ENCODE measurements at regions not wholly inside any gene's neighbourhood (a gene's known extent, or its start where the extent isn't known, plus 50 kb on each side); places are given as distances from the start of the nearest gene placed in this dataset.

DNA sequence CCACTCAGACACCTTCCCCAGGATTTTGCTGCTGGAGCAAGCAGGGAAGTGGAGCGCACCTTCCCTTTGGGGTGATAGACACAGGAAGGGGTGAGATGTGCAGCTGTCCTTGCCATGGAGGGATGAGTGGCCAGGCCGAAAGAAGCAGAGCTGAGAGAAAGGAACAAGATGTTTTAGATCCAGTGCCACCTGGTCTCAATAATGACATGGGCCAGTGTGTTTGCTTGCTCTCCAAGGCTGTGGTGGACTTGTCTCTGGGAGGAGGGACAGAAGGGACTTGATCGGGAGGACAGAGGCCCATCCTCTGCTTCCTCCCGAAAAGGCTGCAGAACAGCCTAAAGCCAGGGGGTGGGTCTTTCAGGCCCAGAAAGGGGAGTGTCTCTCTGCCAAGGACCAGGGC lies 61.7 kb upstream of the CCDC167 start:
- H3K4me3 ChIP-seq (ENCODE audit: low read length in 2 of 2): no peak overlapping the region
- peaks cover 14% of the 10 kb centered on the region for H3K4me1 ChIP-seq (ENCODE audit: insufficient read depth, low read length)
- Mint-ChIP-seq H3K4me3 (no peak overlapping the region), H3K4me1 (peaks cover 15 to 31% (median 25%) of the 10 kb centered on the region in 4 donors), H3K27ac (peak overlapping the region in 3 of 7 donors; percentile 30 to 81 (median 54)), H3K36me3 (peaks cover 0 to 3% of the 10 kb centered on the region in 2 donors), H3K27me3 (no peaks in the 10 kb centered on the region), H3K9me3 (no peaks in the 10 kb centered on the region)
- no peaks in the 10 kb centered on the region for H3K27me3 ChIP-seq (ENCODE audit: insufficient read depth, low read length)
- ChIA-PET CTCF (ENCODE audit: partially characterized antibody) (interaction anchor here (2.3 kb wide), 1 partner anchor 236 kb away, joined by 6 read pairs; no protein-coding TSS in a partner anchor), POLR2A (ENCODE audit: partially characterized antibody) (no interaction called here)
- intact Hi-C loops (cut with micrococcal nuclease): no loop called here
- no peaks in the 10 kb centered on the region for H3K36me3 ChIP-seq (ENCODE audit: insufficient read depth, low read length)
- no peaks in the 10 kb centered on the region for H3K9me3 ChIP-seq (ENCODE audit: control insufficient read depth in 1 of 2, low read length in 2 of 2)
- DNase-seq: no peak
- H3K27ac ChIP-seq (ENCODE audit: low read depth, low read length): no peak overlapping the region

DNA sequence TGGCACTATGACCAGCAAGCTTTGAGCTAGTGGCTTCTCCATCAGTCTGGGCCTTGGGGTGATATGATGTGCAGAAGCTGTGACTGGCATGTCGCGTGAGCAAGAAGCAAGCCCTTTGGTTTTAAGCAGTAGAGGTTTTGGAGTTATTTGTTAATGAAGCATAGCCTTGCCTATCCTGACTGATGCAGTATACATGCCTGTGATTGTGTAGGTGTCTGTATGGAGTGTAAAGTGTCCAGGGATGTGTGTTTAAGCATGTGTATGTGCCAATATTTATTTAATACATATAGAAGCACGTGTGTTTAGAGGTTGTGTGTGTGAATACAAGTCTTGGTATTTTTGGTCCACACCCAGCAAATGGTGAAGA lies 61.0 kb upstream of the CCDC167 start:
- Histone ChIP-seq H3K36me3 (ENCODE audit: insufficient read depth, low read length) (no peaks in the 10 kb centered on the region), H3K4me1 (ENCODE audit: insufficient read depth, low read length) (peaks cover 14% of the 10 kb centered on the region), H3K9me3 (ENCODE audit: control insufficient read depth in 1 of 2, low read length in 2 of 2) (no peaks in the 10 kb centered on the region), H3K4me3 (ENCODE audit: low read length in 2 of 2) (no peak overlapping the region), H3K27ac (ENCODE audit: low read depth, low read length) (no peak overlapping the region), H3K27me3 (ENCODE audit: insufficient read depth, low read length) (no peaks in the 10 kb centered on the region)
- DNase-seq: no peak
- peak overlapping the region in 2 of 7 donors; percentile 1 for H3K27ac Mint-ChIP-seq
- intact Hi-C loops (cut with micrococcal nuclease): no loop called here
- H3K36me3 Mint-ChIP-seq: peaks cover 0 to 3% of the 10 kb centered on the region in 2 donors
- no peak overlapping the region for H3K4me3 Mint-ChIP-seq
- ChIA-PET CTCF (ENCODE audit: partially characterized antibody) (interaction anchor here (1.3 to 1.8 kb wide), 2 partner anchors 26 to 43 kb away, joined by 4 to 6 read pairs; no protein-coding TSS in a partner anchor), POLR2A (ENCODE audit: partially characterized antibody) (interaction anchor here (1.4 kb wide), 1 partner anchor 13 kb away, joined by 4 read pairs; no protein-coding TSS in a partner anchor)
- no peaks in the 10 kb centered on the region for H3K9me3 Mint-ChIP-seq
- peaks cover 15 to 31% (median 23%) of the 10 kb centered on the region in 4 donors for H3K4me1 Mint-ChIP-seq
- H3K27me3 Mint-ChIP-seq: no peaks in the 10 kb centered on the region

DNA sequence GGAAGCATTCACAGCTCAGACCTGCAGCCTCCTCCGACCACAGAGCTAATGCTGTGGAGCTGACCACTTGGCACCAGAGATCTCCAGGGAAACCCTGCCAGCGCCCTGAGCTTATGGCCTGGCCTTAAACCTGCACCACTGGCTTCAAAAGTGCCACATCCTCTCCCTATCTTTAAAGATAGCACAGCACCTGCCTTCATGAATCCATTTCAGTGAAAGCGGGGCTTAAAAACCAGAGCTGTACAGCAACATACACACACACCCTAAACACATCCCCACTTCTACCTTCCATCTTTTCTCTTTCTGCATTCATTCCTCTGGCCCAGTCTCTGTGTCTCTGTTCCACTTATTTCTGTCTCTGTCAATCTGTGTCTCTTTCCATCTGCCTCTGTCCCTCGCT lies 59.8 kb upstream of the CCDC167 start:
- Mint-ChIP-seq H3K4me1 (peaks cover 15 to 36% (median 24%) of the 10 kb centered on the region in 4 donors), H3K9me3 (no peaks in the 10 kb centered on the region), H3K27me3 (no peaks in the 10 kb centered on the region), H3K36me3 (peaks cover 0 to 3% of the 10 kb centered on the region in 2 donors), H3K27ac (peak overlapping the region in 6 of 7 donors; percentile 1 to 84 (median 40)), H3K4me3 (peak overlapping the region in 4 of 8 donors; percentile 5 to 32 (median 22))
- peak in 1 of 5 donors; percentile 10 for DNase-seq
- Histone ChIP-seq H3K36me3 (ENCODE audit: insufficient read depth, low read length) (no peaks in the 10 kb centered on the region), H3K27me3 (ENCODE audit: insufficient read depth, low read length) (no peaks in the 10 kb centered on the region), H3K4me3 (ENCODE audit: low read length in 2 of 2) (no peak overlapping the region), H3K4me1 (ENCODE audit: insufficient read depth, low read length) (peaks cover 14% of the 10 kb centered on the region), H3K27ac (ENCODE audit: low read depth, low read length) (no peak overlapping the region), H3K9me3 (ENCODE audit: control insufficient read depth in 1 of 2, low read length in 2 of 2) (no peaks in the 10 kb centered on the region)
- ChIA-PET POLR2A (ENCODE audit: partially characterized antibody) (interaction anchor here (1.0 to 2.7 kb wide), 4 partner anchors 12 to 133 kb away, joined by 3 to 18 read pairs (median 4); no protein-coding TSS in a partner anchor), CTCF (ENCODE audit: partially characterized antibody) (interaction anchor here (1.0 to 4.3 kb wide), 8 partner anchors 24 to 234 kb away, joined by 3 to 15 read pairs (median 4); no protein-coding TSS in a partner anchor)
- intact Hi-C loops (cut with micrococcal nuclease): no loop called here

DNA sequence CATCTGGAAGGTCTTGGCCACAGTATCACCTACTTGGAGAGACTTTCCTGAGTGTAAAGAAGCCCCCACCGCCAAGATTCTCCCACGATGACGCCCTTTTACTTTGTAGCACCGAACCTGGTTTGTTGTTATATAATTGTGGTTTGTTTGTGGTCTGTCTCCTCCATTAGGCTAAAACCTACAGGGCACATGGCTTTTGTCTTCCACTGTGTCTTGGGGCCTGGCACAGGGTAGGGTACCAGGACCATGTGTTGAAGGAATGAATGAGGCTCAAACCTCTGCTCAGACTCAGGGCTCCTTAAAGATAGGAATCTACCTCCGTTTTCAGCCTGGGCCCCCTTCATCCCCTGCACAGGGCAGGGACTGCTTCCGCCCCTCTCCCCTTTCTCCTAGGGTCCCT lies 59.4 kb upstream of the CCDC167 start:
- Histone ChIP-seq H3K36me3 (ENCODE audit: insufficient read depth, low read length) (no peaks in the 10 kb centered on the region), H3K9me3 (ENCODE audit: control insufficient read depth in 1 of 2, low read length in 2 of 2) (no peaks in the 10 kb centered on the region), H3K27ac (ENCODE audit: low read depth, low read length) (no peak overlapping the region), H3K4me3 (ENCODE audit: low read length in 2 of 2) (no peak overlapping the region), H3K4me1 (ENCODE audit: insufficient read depth, low read length) (peaks cover 14% of the 10 kb centered on the region), H3K27me3 (ENCODE audit: insufficient read depth, low read length) (no peaks in the 10 kb centered on the region)
- H3K4me1 Mint-ChIP-seq: peaks cover 16 to 40% (median 27%) of the 10 kb centered on the region in 4 donors
- peak overlapping the region in 5 of 7 donors; percentile 8 to 80 (median 45) for H3K27ac Mint-ChIP-seq
- POLR2A ChIA-PET (ENCODE audit: partially characterized antibody): interaction anchor here (1.0 to 2.7 kb wide), 4 partner anchors 12 to 134 kb away, joined by 3 to 18 read pairs (median 4); no protein-coding TSS in a partner anchor
- H3K36me3 Mint-ChIP-seq: peaks cover 0 to 3% of the 10 kb centered on the region in 2 donors
- H3K27me3 Mint-ChIP-seq: no peaks in the 10 kb centered on the region
- DNase-seq: peak in 1 of 5 donors; percentile 18
- H3K4me3 Mint-ChIP-seq: peak overlapping the region in 3 of 8 donors; percentile 15 to 32 (median 30)
- CTCF ChIA-PET (ENCODE audit: partially characterized antibody): interaction anchor here (1.3 to 4.3 kb wide), 4 partner anchors 57 to 77 kb away, joined by 4 to 15 read pairs (median 4); no protein-coding TSS in a partner anchor
- intact Hi-C loops (cut with micrococcal nuclease): no loop called here
- no peaks in the 10 kb centered on the region for H3K9me3 Mint-ChIP-seq

DNA sequence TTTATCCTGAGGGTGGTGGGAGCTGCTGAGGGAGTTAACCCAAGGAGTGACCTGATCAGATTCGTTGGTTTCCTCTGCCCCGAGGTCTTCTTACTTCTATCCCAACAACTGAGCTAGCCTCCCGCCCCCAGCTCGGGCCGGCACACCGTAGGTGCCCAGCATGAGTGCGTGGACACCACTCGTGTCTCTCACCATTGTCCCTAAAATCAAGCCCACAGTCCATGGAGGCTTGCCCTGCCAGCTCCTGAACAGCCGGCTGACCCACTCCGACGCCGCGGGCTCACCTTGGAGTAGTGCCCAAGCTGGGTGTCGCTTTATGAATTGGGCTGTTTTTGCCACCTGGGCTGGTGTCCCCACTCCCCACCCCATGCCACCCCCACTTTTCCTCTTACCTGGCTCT lies 59.0 kb upstream of the CCDC167 start:
- Mint-ChIP-seq H3K36me3 (peaks cover 0 to 3% of the 10 kb centered on the region in 2 donors), H3K9me3 (no peaks in the 10 kb centered on the region), H3K4me1 (peaks cover 17 to 44% (median 31%) of the 10 kb centered on the region in 4 donors), H3K27me3 (no peaks in the 10 kb centered on the region), H3K4me3 (peak overlapping the region in 2 of 8 donors; percentile 30 to 32), H3K27ac (peak overlapping the region in 4 of 7 donors; percentile 45 to 76 (median 68))
- H3K36me3 ChIP-seq (ENCODE audit: insufficient read depth, low read length): no peaks in the 10 kb centered on the region
- DNase-seq: no peak
- no peak overlapping the region for H3K4me3 ChIP-seq (ENCODE audit: low read length in 2 of 2)
- intact Hi-C loops (cut with micrococcal nuclease): no loop called here
- H3K27me3 ChIP-seq (ENCODE audit: insufficient read depth, low read length): no peaks in the 10 kb centered on the region
- peaks cover 17% of the 10 kb centered on the region for H3K4me1 ChIP-seq (ENCODE audit: insufficient read depth, low read length)
- H3K27ac ChIP-seq (ENCODE audit: low read depth, low read length): no peak overlapping the region
- CTCF ChIA-PET (ENCODE audit: partially characterized antibody): interaction anchor here (0.8 to 4.3 kb wide), 3 partner anchors 57 to 74 kb away, joined by 3 to 15 read pairs (median 4); no protein-coding TSS in a partner anchor
- POLR2A ChIA-PET (ENCODE audit: partially characterized antibody): interaction anchor here (1.2 to 2.7 kb wide), 3 partner anchors 11 to 64 kb away, joined by 3 to 18 read pairs (median 4); no protein-coding TSS in a partner anchor
- no peaks in the 10 kb centered on the region for H3K9me3 ChIP-seq (ENCODE audit: control insufficient read depth in 1 of 2, low read length in 2 of 2)

DNA sequence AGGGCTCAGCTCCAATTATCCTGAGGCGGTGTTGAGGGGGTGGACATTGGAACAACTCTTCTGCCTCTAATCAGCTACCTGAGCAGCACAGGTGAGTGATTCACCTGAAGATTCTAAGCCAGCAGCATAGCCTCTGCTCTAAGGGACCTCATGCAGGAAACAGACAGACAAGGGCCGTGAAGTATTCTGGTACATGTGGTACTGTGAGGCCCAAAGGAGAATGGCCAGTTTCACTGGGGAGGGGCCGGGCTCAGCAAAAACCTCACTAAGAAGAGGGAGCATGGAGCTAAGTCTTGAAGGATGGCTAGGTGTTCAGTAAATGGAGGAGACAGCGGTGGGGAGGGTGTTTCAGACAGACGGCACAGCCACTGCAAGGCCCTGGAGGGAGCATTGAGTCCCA lies 58.5 kb upstream of the CCDC167 start:
- intact Hi-C loops (cut with micrococcal nuclease): no loop called here
- no peak for DNase-seq
- ChIA-PET POLR2A (ENCODE audit: partially characterized antibody) (interaction anchor here (1.3 to 2.7 kb wide), 2 partner anchors 10 to 41 kb away, joined by 3 to 18 read pairs; no protein-coding TSS in a partner anchor), CTCF (ENCODE audit: partially characterized antibody) (interaction anchor here (0.8 to 4.3 kb wide), 2 partner anchors 67 to 73 kb away, joined by 3 to 15 read pairs; no protein-coding TSS in a partner anchor)
- Histone ChIP-seq H3K27me3 (ENCODE audit: insufficient read depth, low read length) (no peaks in the 10 kb centered on the region), H3K36me3 (ENCODE audit: insufficient read depth, low read length) (no peaks in the 10 kb centered on the region), H3K9me3 (ENCODE audit: control insufficient read depth in 1 of 2, low read length in 2 of 2) (no peaks in the 10 kb centered on the region), H3K27ac (ENCODE audit: low read depth, low read length) (no peak overlapping the region), H3K4me3 (ENCODE audit: low read length in 2 of 2) (no peak overlapping the region), H3K4me1 (ENCODE audit: insufficient read depth, low read length) (peaks cover 21% of the 10 kb centered on the region)
- H3K27me3 Mint-ChIP-seq: no peaks in the 10 kb centered on the region
- H3K27ac Mint-ChIP-seq: peak overlapping the region in 4 of 7 donors; percentile 35 to 75 (median 68)
- peaks cover 22 to 48% (median 35%) of the 10 kb centered on the region in 4 donors for H3K4me1 Mint-ChIP-seq
- H3K9me3 Mint-ChIP-seq: no peaks in the 10 kb centered on the region
- no peak overlapping the region for H3K4me3 Mint-ChIP-seq
- peaks cover 0 to 3% of the 10 kb centered on the region in 2 donors for H3K36me3 Mint-ChIP-seq

DNA sequence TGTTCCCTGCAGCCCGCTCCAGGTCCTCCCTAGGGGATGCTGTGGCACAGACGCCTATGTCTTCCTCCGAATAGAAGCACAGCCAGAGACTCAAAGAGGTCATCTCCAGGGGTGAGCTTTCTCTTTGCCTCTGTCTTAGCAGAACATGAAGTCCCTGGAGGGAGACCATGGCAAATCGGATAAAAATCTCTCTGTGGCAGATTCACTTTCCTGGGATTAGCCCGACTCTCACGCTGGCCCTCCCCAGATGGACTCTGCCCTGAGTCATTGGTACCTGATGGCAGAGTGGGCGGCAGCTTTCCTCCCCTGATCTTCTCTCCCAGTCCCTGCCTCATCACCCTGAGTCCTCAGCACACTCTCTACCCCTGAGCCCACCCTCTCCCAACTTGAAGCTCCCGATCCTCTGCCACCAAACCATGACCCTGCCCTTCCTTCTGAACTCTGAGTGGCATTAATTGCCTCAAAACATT lies 58.0 kb upstream of the CCDC167 start:
- peaks cover 22 to 48% (median 37%) of the 10 kb centered on the region in 4 donors for H3K4me1 Mint-ChIP-seq
- Histone ChIP-seq H3K36me3 (ENCODE audit: insufficient read depth, low read length) (no peaks in the 10 kb centered on the region), H3K27ac (ENCODE audit: low read depth, low read length) (no peak overlapping the region), H3K27me3 (ENCODE audit: insufficient read depth, low read length) (no peaks in the 10 kb centered on the region), H3K9me3 (ENCODE audit: control insufficient read depth in 1 of 2, low read length in 2 of 2) (no peaks in the 10 kb centered on the region), H3K4me1 (ENCODE audit: insufficient read depth, low read length) (peaks cover 25% of the 10 kb centered on the region), H3K4me3 (ENCODE audit: low read length in 2 of 2) (no peak overlapping the region)
- no peaks in the 10 kb centered on the region for H3K27me3 Mint-ChIP-seq
- no peak for DNase-seq
- H3K9me3 Mint-ChIP-seq: no peaks in the 10 kb centered on the region
- intact Hi-C loops (cut with micrococcal nuclease): no loop called here
- H3K36me3 Mint-ChIP-seq: peaks cover 0 to 3% of the 10 kb centered on the region in 2 donors
- H3K27ac Mint-ChIP-seq: peak overlapping the region in 4 of 7 donors; percentile 27 to 75 (median 64)
- ChIA-PET CTCF (ENCODE audit: partially characterized antibody) (interaction anchor here (0.8 to 4.3 kb wide), 2 partner anchors 67 to 73 kb away, joined by 3 to 15 read pairs; no protein-coding TSS in a partner anchor), POLR2A (ENCODE audit: partially characterized antibody) (interaction anchor here (1.3 to 2.7 kb wide), 2 partner anchors 10 to 40 kb away, joined by 3 to 18 read pairs; no protein-coding TSS in a partner anchor)
- H3K4me3 Mint-ChIP-seq: peak overlapping the region in 2 of 8 donors; percentile 34 to 45

All from CD4-positive, alpha-beta memory T cell (primary cell).